Left lobe of liver (tissue), 2 donors: ENCODE measurements at regions not wholly inside any gene's neighbourhood (a gene's known extent, or its start where the extent isn't known, plus 50 kb on each side); places are given as distances from the start of the nearest gene placed in this dataset.

Experiments
- ATAC-seq: fragments of 200-7000 bp; cut with Tn5 transposase; one replicate; pipeline ENCODE4 v1.9.1; 2020; ENCODE audit warnings: mild to moderate bottlenecking, moderate library complexity
- DNase-seq: peaks from one replicate; pipeline ENCODE4 v3.0.0-alpha.2; 2020; ENCODE audit warnings: low spot score
- donor health status: DM: no; HTN: no; CAD: no; lungs with moderate emphysema.
- donor health status: DM: no; HTN: yes; CAD: no.

DNA sequence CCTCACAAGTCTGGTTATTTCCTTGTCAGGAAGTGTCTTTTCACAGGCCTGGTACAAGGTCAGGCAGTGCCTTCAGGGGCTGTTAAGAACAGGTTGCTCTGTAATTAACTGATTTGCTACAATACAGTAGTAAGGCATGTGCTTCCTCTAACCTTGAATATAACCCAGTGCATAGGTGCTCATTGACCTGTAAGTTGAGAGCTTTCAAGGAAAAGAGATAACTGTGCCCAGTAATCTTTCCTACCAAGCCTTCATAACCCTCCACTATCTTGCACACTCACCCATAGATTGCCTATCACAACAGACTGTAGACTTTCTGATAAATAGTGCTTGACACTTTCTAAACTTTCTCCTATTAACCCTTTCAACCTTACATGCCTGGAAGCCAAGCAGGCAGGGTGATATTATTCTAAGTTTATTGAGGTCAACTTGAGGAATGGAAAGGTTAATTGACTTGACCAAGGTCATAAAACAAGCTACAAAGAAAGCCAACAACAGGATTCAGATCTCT, 148.1 kb downstream of the PPARGC1A start:
- ATAC-seq, result no peak
- DNase-seq, result no peak

DNA sequence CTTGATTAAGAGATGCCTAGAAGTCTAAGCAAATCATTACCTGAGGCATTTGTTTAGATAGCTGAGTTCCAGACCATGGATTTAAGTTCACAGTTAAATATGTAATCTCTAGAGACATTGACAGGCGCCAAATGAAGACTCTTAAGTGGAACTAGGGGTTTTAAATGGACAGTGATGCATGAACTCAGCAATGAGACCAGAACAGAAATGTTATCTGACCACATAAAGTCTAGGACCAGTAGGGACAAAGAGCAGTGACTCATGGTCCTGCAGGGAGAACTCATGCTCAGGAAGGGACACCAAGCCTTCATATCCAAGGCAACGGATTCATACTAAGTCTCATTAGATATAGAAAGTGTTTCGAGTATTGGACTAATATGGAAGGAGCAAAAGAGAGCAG, 152.3 kb downstream of the PPARGC1A start:
- no peak for DNase-seq
- no peak for ATAC-seq

DNA sequence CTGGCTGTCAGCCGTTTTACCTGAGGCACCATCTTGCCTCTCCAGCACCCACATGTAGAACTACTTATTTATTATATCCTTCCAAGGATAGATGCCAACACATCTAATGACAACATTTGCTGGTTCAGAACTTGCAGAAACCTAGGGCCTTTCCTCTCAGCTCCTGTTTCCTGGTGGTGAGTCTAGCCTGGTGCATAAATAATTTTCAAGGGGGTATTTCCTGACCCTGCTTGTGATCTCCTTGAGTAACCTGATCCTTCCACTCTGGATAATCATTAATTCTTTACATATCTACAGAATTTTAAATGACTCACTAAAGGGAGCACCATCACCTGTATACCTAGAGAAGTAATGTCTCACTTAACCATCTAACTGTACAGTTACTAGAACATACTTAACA, 153.4 kb downstream of the PPARGC1A start:
- DNase-seq (no peak), ATAC-seq (no peak)

DNA sequence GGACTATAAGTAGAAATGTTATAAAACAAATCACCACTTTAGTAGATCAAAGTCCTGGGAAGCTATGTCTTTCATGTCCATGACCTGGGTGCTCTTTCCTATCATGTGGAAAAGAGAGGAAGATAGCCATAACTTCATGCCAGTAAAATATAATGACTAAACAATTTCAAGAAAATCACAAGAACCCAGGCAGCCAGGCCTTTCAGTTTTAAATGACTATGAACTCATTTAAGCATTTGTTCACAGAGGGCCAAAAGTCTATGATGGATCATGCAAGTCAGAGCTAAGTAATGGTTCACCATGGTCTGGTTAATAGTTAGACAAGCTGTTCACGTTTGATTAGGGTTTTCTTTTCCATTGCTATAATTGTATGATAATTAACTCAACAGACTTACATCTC, 155.8 kb downstream of the PPARGC1A start:
- DNase-seq (no peak), ATAC-seq (no peak)

DNA sequence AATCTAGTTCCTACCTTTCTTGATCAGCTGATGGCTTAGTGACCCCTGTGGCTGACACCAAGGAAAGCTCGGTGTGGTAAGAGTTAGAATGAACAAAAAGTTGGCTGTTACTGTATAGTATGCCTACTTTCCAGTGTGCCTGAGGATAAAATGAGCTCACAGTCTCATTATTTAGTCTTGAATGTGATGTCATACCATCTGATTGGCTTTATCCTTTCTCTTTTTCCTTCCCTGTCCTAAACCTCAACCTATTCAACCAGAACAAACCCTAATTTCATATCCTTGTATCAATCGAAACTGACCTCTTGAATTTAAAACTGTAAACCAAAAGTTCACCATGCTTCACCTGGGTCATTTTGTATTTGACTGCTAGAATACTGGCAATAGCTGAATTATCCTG, 156.4 kb downstream of the PPARGC1A start:
- no peak for ATAC-seq
- DNase-seq, result no peak

DNA sequence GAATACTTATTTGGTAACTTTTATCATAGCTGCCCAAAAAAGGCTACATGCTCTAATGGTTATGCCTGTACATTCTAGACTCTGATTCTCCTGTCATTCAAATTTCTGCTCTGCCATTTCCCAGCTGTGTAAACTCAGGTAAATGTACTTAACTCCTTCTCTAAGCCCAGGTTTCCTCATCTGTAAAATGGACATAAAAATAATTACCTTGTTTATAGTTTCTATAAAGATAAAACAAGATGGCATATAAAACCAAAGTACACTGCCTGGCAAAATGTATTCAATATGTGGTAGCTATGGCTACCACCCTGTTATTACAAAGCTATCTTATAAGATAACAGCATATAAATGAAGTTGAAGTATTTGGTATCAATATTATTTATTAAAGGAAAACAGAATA, 158.8 kb downstream of the PPARGC1A start:
- DNase-seq (no peak), ATAC-seq (no peak)

DNA sequence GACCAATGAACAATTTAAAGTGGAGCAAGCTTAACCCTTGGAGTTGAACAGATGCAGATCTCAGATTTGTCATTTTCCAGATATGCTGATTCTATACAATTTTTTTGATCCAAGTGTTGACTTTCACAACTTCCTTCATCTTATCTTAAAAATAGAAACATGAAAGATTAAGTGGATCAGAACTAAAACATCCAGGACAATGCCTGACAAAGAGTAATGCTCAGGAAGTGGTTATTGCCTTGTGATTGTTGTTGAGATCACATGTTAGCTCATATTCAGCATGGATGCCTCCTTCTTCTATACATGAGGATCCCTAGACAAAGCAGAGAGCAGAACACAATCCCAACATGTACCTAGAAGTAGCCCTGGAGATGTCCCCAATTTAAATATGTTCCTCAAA, 160.9 kb downstream of the PPARGC1A start:
- no peak for ATAC-seq
- DNase-seq, result no peak

DNA sequence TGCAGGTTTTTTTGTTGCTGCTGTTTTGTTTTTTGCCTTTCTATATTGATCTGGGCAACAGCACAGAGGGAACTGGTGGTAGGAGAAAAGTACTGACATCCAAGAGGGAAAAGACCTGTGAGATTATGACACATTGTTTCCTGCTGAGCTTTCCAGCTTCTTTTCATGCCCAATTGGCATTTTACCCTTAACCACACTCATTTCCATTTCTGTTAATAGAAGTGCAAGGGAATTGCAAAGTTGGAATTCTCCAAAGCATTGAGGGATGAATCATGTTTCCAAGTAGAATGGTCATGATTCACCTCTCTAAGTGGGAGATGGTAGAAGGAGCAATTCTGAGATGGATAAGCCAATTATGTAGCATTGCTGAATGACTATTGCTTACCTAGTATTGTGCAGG, 161.5 kb downstream of the PPARGC1A start:
- DNase-seq (no peak), ATAC-seq (no peak)

DNA sequence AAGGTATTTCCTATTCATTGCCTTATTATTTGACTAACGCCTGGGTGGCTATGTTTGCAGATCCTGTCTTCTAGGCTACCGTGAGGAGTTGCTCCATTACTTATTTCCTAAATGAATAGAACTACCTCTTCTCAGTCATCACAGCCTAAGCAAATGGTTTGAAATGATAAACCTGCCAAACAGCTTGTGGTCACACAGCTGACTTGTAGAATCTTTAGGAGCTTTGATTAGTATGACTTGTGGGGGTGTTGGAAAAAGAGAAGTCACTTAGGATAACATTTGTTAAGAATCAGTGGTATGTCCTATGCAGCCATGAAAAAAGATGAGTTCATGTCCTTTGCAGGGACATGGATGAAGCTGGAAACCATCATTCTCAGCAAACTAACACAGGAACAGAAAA, 169.3 kb downstream of the PPARGC1A start:
- ATAC-seq, result no peak
- DNase-seq, result no peak

DNA sequence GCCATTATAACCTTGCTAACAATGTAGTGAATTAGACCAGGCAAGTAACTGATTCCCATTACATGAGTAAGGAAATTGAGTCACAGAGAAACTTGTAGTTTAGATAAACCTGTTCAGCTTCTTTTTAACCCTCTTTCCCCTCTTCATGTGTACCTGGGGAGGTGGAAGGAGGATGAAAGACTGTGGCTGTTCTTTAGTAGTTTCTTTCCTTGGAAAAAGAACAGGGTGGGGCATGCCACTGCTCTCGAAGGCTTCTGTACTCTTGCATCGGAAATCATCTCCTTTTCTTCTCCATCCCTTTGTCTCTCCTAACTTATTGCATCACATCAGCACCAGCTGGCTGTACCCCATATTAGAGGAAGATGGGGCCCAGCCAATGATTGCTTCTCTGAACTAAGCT, 171.4 kb downstream of the PPARGC1A start:
- no peak for ATAC-seq
- DNase-seq, result no peak

DNA sequence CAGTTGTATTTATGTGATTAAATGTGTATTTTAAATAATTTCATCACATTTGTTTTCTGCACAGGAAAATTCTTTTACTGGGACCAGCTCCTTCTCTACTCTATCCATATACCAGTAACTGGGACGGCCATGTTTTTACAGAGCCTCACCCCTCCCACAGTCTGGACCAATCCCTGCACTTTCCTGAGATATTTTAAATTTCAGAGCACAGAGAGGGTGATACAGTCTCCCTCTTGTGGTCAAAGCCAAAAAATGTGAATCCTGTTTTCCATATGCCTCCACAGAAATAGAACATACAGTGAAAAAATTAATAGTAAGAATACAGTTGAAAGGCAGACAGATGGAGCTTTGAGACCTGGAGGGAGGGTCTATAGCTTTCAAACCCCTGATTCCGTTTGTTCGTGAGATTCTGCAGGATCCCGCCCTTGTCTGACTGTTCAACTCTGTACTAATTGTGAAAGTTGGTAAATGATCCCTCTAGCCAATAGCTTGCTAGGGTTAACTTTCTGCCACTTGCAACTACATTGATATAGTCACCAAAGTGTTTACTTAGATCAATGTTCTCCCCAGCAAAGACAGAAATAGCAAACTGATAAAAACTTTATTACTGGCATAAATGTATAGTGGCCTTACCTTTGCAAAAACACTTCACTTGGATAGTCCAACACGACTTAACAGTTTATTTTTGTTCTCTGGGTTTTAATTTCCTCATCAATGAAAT, 172.2 kb downstream of the PPARGC1A start:
- ATAC-seq (peak; percentile 70), DNase-seq (no peak)

DNA sequence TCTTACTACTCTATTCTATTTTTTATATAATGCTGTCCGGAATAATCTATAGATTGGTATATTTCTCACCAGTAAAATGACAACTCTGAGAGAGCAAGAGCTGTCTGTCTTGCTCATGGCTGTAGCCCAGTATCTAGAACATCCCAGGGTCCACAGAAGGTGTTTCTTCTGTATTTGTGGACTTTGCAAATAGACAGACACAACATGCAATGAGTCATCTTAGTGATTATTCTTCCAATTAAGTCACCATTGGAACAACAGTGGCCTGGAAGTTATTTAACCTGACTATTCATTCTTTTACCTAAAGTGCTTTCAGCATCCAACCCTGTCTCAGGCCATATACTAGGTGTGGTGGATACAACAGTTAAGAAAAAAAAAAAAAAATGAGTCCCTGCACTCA, 179.5 kb downstream of the PPARGC1A start:
- DNase-seq (no peak), ATAC-seq (no peak)

DNA sequence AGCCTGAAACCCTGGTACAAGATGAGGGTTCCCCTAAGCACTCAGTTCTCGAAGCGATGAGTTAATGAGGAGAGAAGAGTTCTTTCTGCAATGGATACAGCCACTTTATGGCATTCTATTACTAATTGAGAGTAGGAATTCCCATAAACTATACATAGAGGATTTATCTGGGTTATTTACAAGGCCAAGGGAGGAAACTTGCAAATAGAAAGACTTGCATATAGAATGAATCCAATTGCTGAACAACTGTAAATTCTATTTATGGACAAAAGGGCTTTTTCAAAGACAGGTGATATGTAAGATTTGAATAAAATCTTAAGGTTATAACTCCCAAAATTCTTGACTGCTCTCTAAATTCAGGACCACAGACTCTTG, 182.2 kb downstream of the PPARGC1A start:
- ATAC-seq (no peak), DNase-seq (no peak)

DNA sequence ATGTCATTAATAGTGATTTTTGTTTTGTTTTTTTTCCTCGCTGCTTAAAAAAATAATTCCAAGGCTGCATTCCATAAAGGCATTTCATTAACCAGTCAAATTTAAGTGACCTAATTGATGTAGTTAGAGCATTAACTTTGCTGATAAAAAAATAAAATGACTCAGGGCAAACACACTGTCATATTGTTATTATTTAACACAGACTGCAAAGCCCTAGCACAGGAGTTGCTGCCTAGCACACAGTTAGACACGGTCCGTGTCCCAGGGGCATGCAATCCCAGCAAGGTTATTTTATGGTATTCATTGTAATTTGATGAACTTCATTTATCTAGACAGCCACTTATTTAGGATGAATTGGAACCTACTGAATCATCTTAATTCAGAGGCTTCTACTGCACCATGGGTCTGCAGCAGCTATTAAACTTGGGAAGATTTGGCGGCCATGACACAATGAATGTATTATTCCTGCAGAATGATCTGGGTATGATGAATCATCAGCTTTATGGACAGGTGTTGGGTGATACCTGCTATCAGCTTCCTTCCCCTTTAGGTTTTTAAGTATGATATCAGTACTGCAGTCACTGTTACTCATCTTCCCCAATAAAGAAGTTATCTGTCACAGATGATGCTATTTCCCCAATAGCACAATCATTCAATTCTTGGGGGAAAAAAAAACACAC, 182.7 kb downstream of the PPARGC1A start:
- ATAC-seq, result no peak
- no peak for DNase-seq

DNA sequence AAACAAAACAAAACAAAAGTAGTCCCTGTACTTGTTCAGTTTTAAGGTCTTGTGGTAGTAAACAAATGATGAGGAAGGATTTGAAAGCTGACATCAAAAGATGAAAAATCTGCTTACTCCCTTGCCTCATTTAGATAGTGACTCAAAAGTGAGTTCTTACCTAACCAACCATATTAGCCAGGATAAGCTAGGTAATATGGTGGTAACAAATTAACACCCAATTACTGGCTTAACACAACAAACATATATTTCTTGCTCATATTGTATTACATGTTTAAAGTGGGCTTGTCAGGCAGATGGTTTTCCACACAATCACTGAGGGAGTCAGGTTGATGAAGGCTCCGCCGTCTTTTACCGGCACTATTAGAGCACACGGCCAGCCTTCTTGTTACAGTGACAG, 189.7 kb downstream of the PPARGC1A start:
- ATAC-seq, result no peak
- no peak for DNase-seq

DNA sequence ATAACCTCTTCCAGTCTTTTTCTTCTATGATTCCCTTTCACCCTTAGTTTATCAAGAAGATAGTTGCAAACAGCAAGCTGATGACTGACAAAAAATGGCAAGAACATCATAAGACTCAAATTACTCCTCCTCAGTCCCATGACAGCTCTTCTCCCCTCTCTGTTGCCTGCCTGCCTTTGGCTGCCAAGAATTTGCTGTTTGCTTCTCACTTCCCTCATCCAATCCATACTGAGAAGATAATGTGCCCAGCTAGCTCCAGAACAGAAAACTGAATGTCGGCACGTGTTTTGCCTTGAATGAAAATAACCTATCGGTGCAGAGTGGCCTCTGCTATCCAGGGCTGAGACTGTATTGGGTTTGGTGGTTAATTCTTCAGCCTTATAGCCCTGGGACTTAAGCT, 192.1 kb downstream of the PPARGC1A start:
- ATAC-seq (no peak), DNase-seq (no peak)

DNA sequence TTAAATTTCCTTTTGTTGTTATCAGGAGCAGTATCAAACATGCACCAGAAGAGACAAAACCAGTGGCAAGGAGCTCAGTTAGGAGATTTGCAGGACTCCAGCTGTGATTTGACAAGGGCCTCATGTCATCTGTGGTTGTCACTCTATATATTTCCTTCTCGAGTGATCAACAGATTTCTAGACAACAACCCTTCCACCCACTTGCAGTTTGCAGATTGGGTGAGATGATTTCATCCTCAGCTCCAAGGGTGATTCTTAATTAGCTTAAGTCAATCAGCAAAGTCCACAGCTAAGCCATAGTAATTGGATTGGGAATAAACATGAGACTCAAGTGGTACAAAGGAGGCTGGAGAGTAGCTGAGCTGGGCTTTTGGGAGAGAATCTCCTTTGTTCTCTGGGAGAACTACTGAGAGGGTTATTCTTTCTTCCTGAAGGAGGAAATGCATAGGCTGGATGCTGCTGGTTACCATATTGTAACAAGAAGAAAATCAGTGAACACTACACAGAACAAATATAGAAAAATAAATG, 192.8 kb downstream of the PPARGC1A start:
- no peak for DNase-seq
- no peak for ATAC-seq

DNA sequence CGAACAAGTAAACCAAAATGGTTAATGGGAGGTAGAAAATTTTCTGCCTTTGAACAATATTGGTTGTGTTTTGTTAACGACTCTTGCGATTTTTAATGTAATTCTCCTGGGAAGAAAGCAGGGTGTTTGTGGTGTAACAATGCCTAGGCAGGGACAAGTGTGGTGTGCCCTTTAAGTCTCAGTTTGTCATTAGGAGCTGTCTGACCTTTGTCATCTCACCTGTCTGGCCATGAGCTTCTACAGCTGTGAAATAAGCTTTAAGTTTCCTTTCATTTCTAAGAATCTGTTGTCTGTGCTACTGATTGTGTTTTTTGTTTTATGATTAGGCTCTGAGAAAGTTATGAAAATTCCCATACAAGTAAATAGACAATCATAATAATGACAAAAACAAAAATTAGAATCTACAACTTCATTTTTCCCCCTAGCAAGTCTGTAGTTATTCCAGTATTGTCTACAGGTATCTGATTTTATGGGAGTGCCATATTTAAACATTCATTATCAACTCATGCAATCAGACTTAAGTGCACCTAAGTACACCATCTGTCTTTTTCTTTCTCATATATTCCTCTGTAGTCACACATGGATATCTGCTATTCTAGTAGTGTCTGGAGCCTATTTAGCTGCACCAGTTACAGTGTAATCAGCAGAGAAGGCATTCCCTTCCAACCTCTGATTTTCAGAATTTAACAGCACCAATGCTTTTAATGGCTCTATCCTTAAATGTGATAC, 203.5 kb downstream of the PPARGC1A start:
- DNase-seq (no peak), ATAC-seq (no peak)

DNA sequence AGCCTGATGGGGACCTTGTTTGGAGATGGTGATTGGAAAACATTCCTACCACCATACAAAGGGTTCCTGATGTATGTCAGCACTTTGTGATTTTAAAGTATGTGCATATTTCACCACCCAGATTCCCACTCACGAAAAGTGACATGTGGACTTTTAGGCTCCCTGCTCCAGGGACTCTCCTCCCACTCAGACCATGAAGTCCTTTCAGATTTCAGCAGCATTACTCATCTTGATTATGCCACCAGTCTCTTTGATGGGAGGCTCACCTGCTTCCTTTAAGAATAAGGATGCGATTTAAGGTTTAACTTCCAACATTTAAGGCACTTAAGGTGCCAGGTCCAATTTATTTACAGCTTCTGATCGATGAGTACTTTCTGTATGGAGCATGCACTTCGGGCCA, 204.4 kb downstream of the PPARGC1A start:
- DNase-seq, result no peak
- no peak for ATAC-seq

DNA sequence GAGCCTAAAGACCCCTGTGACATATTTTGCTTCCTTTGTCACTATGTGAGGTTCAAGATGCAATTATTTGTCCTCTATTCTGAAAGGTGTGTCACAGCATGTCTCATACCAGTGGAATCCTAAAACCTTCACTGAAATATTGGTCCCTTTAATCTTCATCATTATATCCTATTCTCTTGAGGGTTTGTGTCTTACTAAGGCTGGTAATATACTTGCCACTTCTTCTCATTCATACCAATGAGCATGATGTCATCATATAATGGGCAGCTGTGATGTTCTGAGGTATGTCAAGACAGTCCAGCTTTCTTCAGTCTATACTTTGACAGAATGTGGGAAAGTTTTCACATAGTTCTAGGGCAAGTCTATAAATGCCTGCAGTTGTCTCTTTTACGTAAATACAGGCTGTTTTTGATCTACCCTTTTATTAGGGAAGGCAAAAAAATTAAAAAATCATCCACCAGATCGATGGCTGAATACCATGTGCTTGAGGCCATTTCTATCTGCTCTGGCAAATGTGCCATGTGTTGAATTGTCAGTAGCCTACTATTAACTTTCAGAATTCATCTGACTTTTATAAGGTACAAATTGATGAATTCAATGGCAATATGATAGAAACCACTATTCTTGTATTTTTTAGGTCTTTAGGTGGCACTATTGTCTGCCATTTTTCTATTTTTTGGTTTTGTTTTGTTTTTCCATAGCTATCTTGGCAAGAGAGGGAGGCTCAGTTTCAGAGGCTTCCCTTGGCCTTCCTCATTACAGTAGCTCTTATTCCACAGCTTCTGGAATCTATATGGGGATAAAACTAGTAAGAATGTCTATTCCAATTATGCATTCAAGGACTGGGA, 209.0 kb downstream of the PPARGC1A start:
- ATAC-seq (peak; percentile 39), DNase-seq (no peak)

DNA sequence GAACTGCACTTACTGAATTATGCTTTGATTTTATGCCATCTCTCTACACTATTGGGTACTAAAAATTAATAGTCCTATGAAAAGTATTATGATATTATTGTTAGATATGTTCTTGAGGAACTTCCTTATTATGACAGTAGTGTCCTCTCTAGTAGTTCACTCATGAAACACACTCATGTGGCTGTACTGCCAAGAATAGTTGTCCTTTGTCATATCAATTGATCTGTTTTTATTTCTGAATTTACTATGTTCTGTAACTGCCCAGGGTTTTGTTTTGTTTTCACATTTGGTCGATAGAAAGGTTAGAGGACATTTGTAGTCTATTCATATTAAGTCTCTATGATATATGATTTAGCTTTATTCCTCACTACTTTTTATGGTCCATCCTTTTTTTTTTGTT, 215.2 kb downstream of the PPARGC1A start:
- DNase-seq, result no peak
- ATAC-seq, result peak; percentile 77
